ENCODE measurements at regions not wholly inside any gene's neighbourhood (a gene's known extent, or its start where the extent isn't known, plus 50 kb on each side); places are given as distances from the start of the nearest gene placed in this dataset.

- H3K9me3 ChIP-seq (replicated peaks; ENCODE audit: low read length), result no peaks in the 10 kb centered on the region
- H3K4me3 ChIP-seq (ENCODE audit: low read length), result peak overlapping the region; percentile 25
- H3K9ac ChIP-seq (ENCODE audit: low read depth, low read length), result peak overlapping the region; percentile 63
- H3K27me3 ChIP-seq (ENCODE audit: control insufficient read depth, insufficient read depth, low read length), result peaks cover 3% of the 10 kb centered on the region
- peaks cover 42% of the 10 kb centered on the region for H3K4me1 ChIP-seq (ENCODE audit: control insufficient read depth, insufficient read depth, low read length)
- H3K36me3 ChIP-seq (ENCODE audit: insufficient read depth, low read length), result no peaks in the 10 kb centered on the region
- peak overlapping the region; percentile 75 for H3K4me2 ChIP-seq (ENCODE audit: low read length)
Measured at GRCh38 chr4:26021417-26022345, 107.7 kb downstream of the SMIM20 start.

- Histone ChIP-seq H3K4me1 (ENCODE audit: control insufficient read depth, insufficient read depth, low read length) (peaks cover 42% of the 10 kb centered on the region), H3K27me3 (ENCODE audit: control insufficient read depth, insufficient read depth, low read length) (peaks cover 3% of the 10 kb centered on the region), H3K9ac (ENCODE audit: low read depth, low read length) (peak overlapping the region; percentile 63), H3K4me3 (ENCODE audit: low read length) (peak overlapping the region; percentile 29), H3K9me3 (replicated peaks; ENCODE audit: low read length) (no peaks in the 10 kb centered on the region), H3K36me3 (ENCODE audit: insufficient read depth, low read length) (no peaks in the 10 kb centered on the region), H3K4me2 (ENCODE audit: low read length) (peak overlapping the region; percentile 75)
Measured at GRCh38 chr4:26022346-26023202, 108.6 kb downstream of the SMIM20 start.

GRCh38 chr4:26023203-26023972, 109.4 kb downstream of the SMIM20 start:
- Histone ChIP-seq H3K9me3 (replicated peaks; ENCODE audit: low read length) (no peaks in the 10 kb centered on the region), H3K4me2 (ENCODE audit: low read length) (peak overlapping the region; percentile 75), H3K4me1 (ENCODE audit: control insufficient read depth, insufficient read depth, low read length) (peaks cover 42% of the 10 kb centered on the region), H3K27me3 (ENCODE audit: control insufficient read depth, insufficient read depth, low read length) (peaks cover 3% of the 10 kb centered on the region), H3K36me3 (ENCODE audit: insufficient read depth, low read length) (no peaks in the 10 kb centered on the region), H3K9ac (ENCODE audit: low read depth, low read length) (no peak overlapping the region), H3K4me3 (ENCODE audit: low read length) (no peak overlapping the region)

- Histone ChIP-seq H3K4me3 (ENCODE audit: low read length) (no peak overlapping the region), H3K9ac (ENCODE audit: low read depth, low read length) (no peak overlapping the region), H3K9me3 (replicated peaks; ENCODE audit: low read length) (no peaks in the 10 kb centered on the region), H3K4me1 (ENCODE audit: control insufficient read depth, insufficient read depth, low read length) (peaks cover 42% of the 10 kb centered on the region), H3K4me2 (ENCODE audit: low read length) (no peak overlapping the region), H3K36me3 (ENCODE audit: insufficient read depth, low read length) (no peaks in the 10 kb centered on the region), H3K27me3 (ENCODE audit: control insufficient read depth, insufficient read depth, low read length) (peaks cover 3% of the 10 kb centered on the region)
Measured at GRCh38 chr4:26024079-26024478, 110.1 kb downstream of the SMIM20 start.

GRCh38 chr4:26028133-26028792, 114.2 kb downstream of the SMIM20 start:
- Histone ChIP-seq H3K4me2 (ENCODE audit: low read length) (no peak overlapping the region), H3K36me3 (ENCODE audit: insufficient read depth, low read length) (no peaks in the 10 kb centered on the region), H3K4me3 (ENCODE audit: low read length) (no peak overlapping the region), H3K4me1 (ENCODE audit: control insufficient read depth, insufficient read depth, low read length) (peaks cover 25% of the 10 kb centered on the region), H3K27me3 (ENCODE audit: control insufficient read depth, insufficient read depth, low read length) (peaks cover 3% of the 10 kb centered on the region), H3K9me3 (replicated peaks; ENCODE audit: low read length) (no peaks in the 10 kb centered on the region), H3K9ac (ENCODE audit: low read depth, low read length) (no peak overlapping the region)

- no peak overlapping the region for H3K4me3 ChIP-seq (ENCODE audit: low read length)
- H3K27me3 ChIP-seq (ENCODE audit: control insufficient read depth, insufficient read depth, low read length), result peaks cover 3% of the 10 kb centered on the region
- H3K4me1 ChIP-seq (ENCODE audit: control insufficient read depth, insufficient read depth, low read length), result peaks cover 25% of the 10 kb centered on the region
- no peaks in the 10 kb centered on the region for H3K36me3 ChIP-seq (ENCODE audit: insufficient read depth, low read length)
- no peak overlapping the region for H3K4me2 ChIP-seq (ENCODE audit: low read length)
- no peak overlapping the region for H3K9ac ChIP-seq (ENCODE audit: low read depth, low read length)
- H3K9me3 ChIP-seq (replicated peaks; ENCODE audit: low read length), result no peaks in the 10 kb centered on the region
Measured at GRCh38 chr4:26028793-26029567, 115.0 kb downstream of the SMIM20 start.

- no peaks in the 10 kb centered on the region for H3K9me3 ChIP-seq (replicated peaks; ENCODE audit: low read length)
- no peaks in the 10 kb centered on the region for H3K36me3 ChIP-seq (ENCODE audit: insufficient read depth, low read length)
- peaks cover 3% of the 10 kb centered on the region for H3K27me3 ChIP-seq (ENCODE audit: control insufficient read depth, insufficient read depth, low read length)
- H3K9ac ChIP-seq (ENCODE audit: low read depth, low read length), result no peak overlapping the region
- no peak overlapping the region for H3K4me2 ChIP-seq (ENCODE audit: low read length)
- no peak overlapping the region for H3K4me3 ChIP-seq (ENCODE audit: low read length)
- H3K4me1 ChIP-seq (ENCODE audit: control insufficient read depth, insufficient read depth, low read length), result peaks cover 25% of the 10 kb centered on the region
Measured at GRCh38 chr4:26029568-26030131, 115.6 kb downstream of the SMIM20 start.

GRCh38 chr4:26030260-26030667, 116.2 kb downstream of the SMIM20 start:
- H3K27me3 ChIP-seq (ENCODE audit: control insufficient read depth, insufficient read depth, low read length), result peaks cover 3% of the 10 kb centered on the region
- no peaks in the 10 kb centered on the region for H3K36me3 ChIP-seq (ENCODE audit: insufficient read depth, low read length)
- peaks cover 25% of the 10 kb centered on the region for H3K4me1 ChIP-seq (ENCODE audit: control insufficient read depth, insufficient read depth, low read length)

GRCh38 chr4:26030780-26031179, 116.8 kb downstream of the SMIM20 start:
- H3K9me3 ChIP-seq (replicated peaks; ENCODE audit: low read length), result no peaks in the 10 kb centered on the region
- H3K4me1 ChIP-seq (ENCODE audit: control insufficient read depth, insufficient read depth, low read length), result peaks cover 25% of the 10 kb centered on the region
- H3K27me3 ChIP-seq (ENCODE audit: control insufficient read depth, insufficient read depth, low read length), result peaks cover 3% of the 10 kb centered on the region
- no peak overlapping the region for H3K4me3 ChIP-seq (ENCODE audit: low read length)
- no peaks in the 10 kb centered on the region for H3K36me3 ChIP-seq (ENCODE audit: insufficient read depth, low read length)
- no peak overlapping the region for H3K9ac ChIP-seq (ENCODE audit: low read depth, low read length)
- H3K4me2 ChIP-seq (ENCODE audit: low read length), result no peak overlapping the region

More at GRCh38 chr4:26030260-26030667, 116.2 kb downstream of the SMIM20 start:
- no peaks in the 10 kb centered on the region for H3K9me3 ChIP-seq (replicated peaks; ENCODE audit: low read length)
- H3K4me2 ChIP-seq (ENCODE audit: low read length), result no peak overlapping the region
- no peak overlapping the region for H3K9ac ChIP-seq (ENCODE audit: low read depth, low read length)
- H3K4me3 ChIP-seq (ENCODE audit: low read length), result no peak overlapping the region

GRCh38 chr4:26031704-26032103, 117.7 kb downstream of the SMIM20 start:
- Histone ChIP-seq H3K4me2 (ENCODE audit: low read length) (peak overlapping the region; percentile 47), H3K4me1 (ENCODE audit: control insufficient read depth, insufficient read depth, low read length) (peaks cover 25% of the 10 kb centered on the region), H3K27me3 (ENCODE audit: control insufficient read depth, insufficient read depth, low read length) (no peaks in the 10 kb centered on the region)

More at GRCh38 chr4:26031704-26032103, 117.7 kb downstream of the SMIM20 start:
- no peak overlapping the region for H3K9ac ChIP-seq (ENCODE audit: low read depth, low read length)
- H3K36me3 ChIP-seq (ENCODE audit: insufficient read depth, low read length), result no peaks in the 10 kb centered on the region
- no peak overlapping the region for H3K4me3 ChIP-seq (ENCODE audit: low read length)
- no peaks in the 10 kb centered on the region for H3K9me3 ChIP-seq (replicated peaks; ENCODE audit: low read length)

Measured in skeletal muscle satellite cell (primary cell).